Common myeloid progenitor, CD34-positive (primary cell): ENCODE measurements at regions not wholly inside any gene's neighbourhood (a gene's known extent, or its start where the extent isn't known, plus 50 kb on each side); places are given as distances from the start of the nearest gene placed in this dataset.

Source experiments
- CTCF ChIA-PET: fragments of 350-600 bp; sonication (Branson Sonifier 250); formaldehyde crosslinking; loops from one replicate; lab custom pipeline; 2021; ENCODE audit warnings: antibody characterized with exemption; lab: Charles Lee
- POLR2A ChIA-PET: fragments of 350-600 bp; sonication (Branson Sonifier 250); formaldehyde crosslinking; loops from one replicate; lab custom pipeline; 2021; ENCODE audit warnings: antibody characterized with exemption; lab: Charles Lee
- DNase-seq, 3 donors: peaks; one replicate each; pipeline versions ENCODE4 v3.0.0 to v3.0.0-alpha.2; 2013
- H3K27ac ChIP-seq, 2 experiments: 1 replicate in 1 of 2; 2 replicates in 1 of 2; pipeline ENCODE4 v1.7.0; 2013; ENCODE audit warnings: inconsistent platforms in 2 of 2, low read length in 2 of 2, mild to moderate bottlenecking in 2 of 2, low read depth in 1 of 2, moderate library complexity in 1 of 2; ENCODE audit not compliant: severe bottlenecking in 2 of 2, insufficient read depth in 1 of 2, poor library complexity in 1 of 2
- H3K27me3 ChIP-seq, 5 experiments: replicated peaks in 2 of 5; 1 replicate in 3 of 5; 2 replicates in 2 of 5; pipeline versions ENCODE4 v1.6.1 to v1.7.0; 2013; ENCODE audit warnings: low read length in 4 of 5, mild to moderate bottlenecking in 2 of 5, moderate library complexity in 2 of 5, inconsistent platforms in 1 of 5; ENCODE audit not compliant: insufficient read depth in 5 of 5, control insufficient read depth in 4 of 5
- H3K36me3 ChIP-seq, 4 experiments: 1 replicate in 2 of 4; 2 replicates in 2 of 4; pipeline versions ENCODE4 v1.6.1 to v1.7.0; 2013; ENCODE audit warnings: low read length in 3 of 4, control low read depth in 1 of 4, mild to moderate bottlenecking in 1 of 4; ENCODE audit not compliant: control insufficient read depth in 4 of 4, insufficient read depth in 4 of 4
- H3K4me1 ChIP-seq, 4 experiments: 1 replicate in 3 of 4; 2 replicates in 1 of 4; pipeline versions ENCODE4 v1.6.1 to v1.7.1; 2013; ENCODE audit warnings: low read length in 3 of 4, mild to moderate bottlenecking in 3 of 4, control low read depth in 1 of 4, inconsistent platforms in 1 of 4, moderate library complexity in 1 of 4; ENCODE audit not compliant: control insufficient read depth in 4 of 4, insufficient read depth in 4 of 4; ENCODE audit errors: control extremely low read depth in 1 of 4
- H3K4me3 ChIP-seq, 7 experiments: 1 replicate in 4 of 7; 2 replicates in 3 of 7; pipeline versions ENCODE4 v1.5.1 to v1.7.0; 2013; ENCODE audit warnings: mild to moderate bottlenecking in 7 of 7, low read length in 6 of 7, moderate library complexity in 6 of 7, inconsistent platforms in 2 of 7, low read depth in 2 of 7, control low read depth in 1 of 7; ENCODE audit not compliant: insufficient read depth in 4 of 7, control insufficient read depth in 1 of 7; ENCODE audit errors: extremely low read depth in 1 of 7
- H3K9me3 ChIP-seq, 5 experiments: 1 replicate in 4 of 5; 2 replicates in 1 of 5; pipeline versions ENCODE4 v1.6.1 to v1.7.1; 2013; ENCODE audit warnings: low read length in 4 of 5, mild to moderate bottlenecking in 2 of 5, inconsistent platforms in 1 of 5, low read depth in 1 of 5, moderate library complexity in 1 of 5; ENCODE audit not compliant: control insufficient read depth in 4 of 5, insufficient read depth in 2 of 5; ENCODE audit errors: control extremely low read depth in 1 of 5
- WGBS: methylation state at CpG from one replicate; pipeline ENCODE4 v1.1.5; 2013; ENCODE audit not compliant: insufficient coverage; 5-methylcytosine and 5-hydroxymethylcytosine counted together

DNA sequence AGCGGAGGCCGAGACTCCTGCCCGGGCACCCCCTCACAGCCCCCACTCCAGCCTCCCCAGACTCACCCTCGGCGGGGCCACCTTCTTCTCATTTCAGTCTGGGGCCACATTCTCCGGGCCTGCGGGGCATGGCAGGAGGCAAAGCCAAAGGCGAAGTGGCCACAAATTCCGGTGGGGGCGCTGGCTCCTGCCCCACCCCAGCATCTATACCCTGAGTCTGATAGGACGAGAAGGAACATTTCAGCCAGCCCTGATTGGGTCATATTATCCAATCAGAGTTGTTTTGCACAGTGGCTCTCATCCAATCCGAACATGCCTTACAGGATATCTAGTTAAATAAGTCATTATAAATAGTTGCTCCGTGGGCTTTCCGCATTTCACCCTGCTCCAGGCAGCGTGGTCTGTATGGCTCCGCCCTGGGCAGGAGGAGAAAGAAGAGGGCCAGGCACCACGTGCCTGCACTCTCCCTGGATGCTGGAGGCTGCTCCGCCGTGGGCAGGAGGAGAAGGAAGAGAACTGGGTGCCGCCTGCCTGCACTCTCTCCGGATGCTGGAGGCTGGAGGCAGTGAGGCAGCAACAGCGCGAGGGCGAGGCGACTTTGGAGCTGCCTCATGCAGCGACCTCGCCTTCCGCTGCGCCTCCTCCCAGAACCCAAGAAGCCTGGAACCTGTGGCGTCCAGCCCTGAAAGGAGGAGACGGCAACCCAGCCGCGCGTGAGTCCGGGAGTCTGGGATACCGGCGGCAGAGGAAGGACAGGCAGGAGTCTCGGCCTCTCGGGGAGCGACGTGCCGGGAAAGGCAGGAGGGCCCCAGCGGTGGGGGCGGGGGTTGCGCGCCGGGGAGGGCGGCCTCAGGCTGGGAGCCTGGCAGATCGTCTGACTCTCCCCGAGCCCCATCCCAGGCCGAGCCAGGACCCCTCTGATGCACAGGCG is 162.9 kb downstream of the ZNF33B start:
- peaks cover 0 to 3% (median 0%) of the 10 kb centered on the region in 4 experiments for H3K4me1 ChIP-seq
- H3K4me3 ChIP-seq, result peak overlapping the region in 1 of 7 experiments; percentile 16
- H3K9me3 ChIP-seq, result peaks cover 0 to 5% (median 3%) of the 10 kb centered on the region in 5 experiments
- ChIA-PET CTCF (no interaction called here), POLR2A (no interaction called here)
- WGBS, result 28% methylated on average over 47 of the region's 52 CpGs
- H3K27me3 ChIP-seq, result peaks cover 3 to 45% (median 5%) of the 10 kb centered on the region in 5 experiments
- no peak overlapping the region for H3K27ac ChIP-seq
- no peaks in the 10 kb centered on the region for H3K36me3 ChIP-seq
- no peak for DNase-seq

DNA sequence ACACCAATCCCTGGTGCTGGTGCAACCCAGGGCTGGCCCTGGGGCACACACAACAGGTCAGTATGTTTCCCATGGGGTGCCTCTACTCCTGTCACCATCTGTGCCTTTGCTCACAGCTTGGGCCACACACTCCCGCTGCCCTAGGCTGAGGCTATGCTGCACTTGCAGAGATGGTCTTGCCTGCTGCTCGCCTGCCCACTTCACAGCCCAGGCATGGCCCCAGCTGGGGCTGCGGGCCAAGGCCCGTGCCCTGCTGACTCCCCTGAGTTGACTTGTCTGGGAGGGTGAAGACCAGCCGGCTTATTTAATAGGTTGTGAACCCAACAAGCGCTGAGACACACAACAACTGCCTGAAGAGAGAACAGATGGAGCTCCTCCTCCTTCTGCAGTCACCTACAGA is 184.1 kb downstream of the ZNF33B start:
- ChIA-PET CTCF (no interaction called here), POLR2A (no interaction called here)
- 77% methylated on average over 3 of the region's 6 CpGs for WGBS
- Histone ChIP-seq H3K4me3 (no peak overlapping the region), H3K27ac (no peak overlapping the region), H3K36me3 (no peaks in the 10 kb centered on the region), H3K27me3 (no peaks in the 10 kb centered on the region), H3K9me3 (peaks cover 0 to 2% (median 0%) of the 10 kb centered on the region in 5 experiments), H3K4me1 (no peaks in the 10 kb centered on the region)
- DNase-seq, result no peak

DNA sequence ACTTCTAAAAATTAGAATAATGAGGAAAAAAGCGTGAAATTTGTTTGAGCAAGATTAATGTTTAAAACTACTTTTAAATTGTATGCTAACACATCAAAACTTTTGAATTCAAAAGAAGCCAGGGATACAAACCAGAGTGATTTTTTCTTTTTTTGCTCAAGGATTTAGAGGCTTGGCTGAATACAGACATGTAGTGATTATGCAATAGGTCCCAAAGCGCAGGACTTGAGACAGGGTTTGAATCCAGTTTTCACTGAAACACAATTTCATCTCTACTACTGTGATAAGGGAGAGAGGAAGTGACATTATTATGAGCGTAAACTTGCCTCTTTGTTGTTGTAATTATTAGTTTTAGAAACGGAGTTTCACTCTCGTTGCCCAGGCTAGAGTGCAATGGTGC is 207.3 kb downstream of the ZNF33B start:
- POLR2A ChIA-PET, result no interaction called here
- CTCF ChIA-PET, result no interaction called here
- no peak for DNase-seq
- Histone ChIP-seq H3K4me1 (no peaks in the 10 kb centered on the region), H3K9me3 (no peaks in the 10 kb centered on the region), H3K36me3 (no peaks in the 10 kb centered on the region), H3K27me3 (peaks cover 0 to 6% (median 0%) of the 10 kb centered on the region in 5 experiments), H3K4me3 (no peak overlapping the region), H3K27ac (no peak overlapping the region)
- WGBS, result 77% methylated on average over 3 of the region's 5 CpGs

DNA sequence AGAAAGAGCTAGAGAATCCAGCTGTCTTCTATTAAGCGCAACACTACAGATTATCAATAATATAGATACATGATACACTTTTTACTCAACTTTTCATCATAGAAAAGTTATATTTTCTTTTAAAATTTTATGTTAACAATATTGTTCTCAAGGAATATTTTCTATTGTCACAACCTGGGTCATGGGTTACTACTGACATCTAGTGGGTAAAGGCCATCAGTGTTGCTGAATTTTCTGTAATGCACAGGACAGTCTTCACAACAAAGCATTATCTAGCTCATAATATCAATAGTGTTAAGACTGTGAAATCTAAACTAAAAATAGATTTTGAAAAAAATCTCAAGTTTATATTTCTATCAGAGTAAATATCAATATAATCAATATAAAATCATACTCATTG is 209.8 kb downstream of the ZNF33B start:
- Histone ChIP-seq H3K4me3 (no peak overlapping the region), H3K36me3 (no peaks in the 10 kb centered on the region), H3K27me3 (peaks cover 0 to 6% (median 0%) of the 10 kb centered on the region in 5 experiments), H3K4me1 (no peaks in the 10 kb centered on the region), H3K27ac (no peak overlapping the region), H3K9me3 (no peaks in the 10 kb centered on the region)
- ChIA-PET POLR2A (no interaction called here), CTCF (interaction anchor here (0.9 to 1.0 kb wide), 2 partner anchors 17 to 20 kb away, joined by 3 to 4 read pairs; no protein-coding TSS in a partner anchor)
- peak; percentile 6 to 31 (median 9) for DNase-seq
- WGBS, result no CpG with 5 or more reads among the region's 1 CpG

GRCh38 chr10:42422911-42423310 is 215.5 kb downstream of the ZNF33B start:
- ChIA-PET POLR2A (no interaction called here), CTCF (interaction anchor here (1.4 kb wide), 1 partner anchor 9 kb away, joined by 4 read pairs; no protein-coding TSS in a partner anchor)
- H3K36me3 ChIP-seq, result no peaks in the 10 kb centered on the region
- no peaks in the 10 kb centered on the region for H3K4me1 ChIP-seq
- no peak for DNase-seq
- H3K27ac ChIP-seq, result no peak overlapping the region
- WGBS, result 99% methylated on average over 5 of the region's 5 CpGs
- no peaks in the 10 kb centered on the region for H3K9me3 ChIP-seq
- peaks cover 0 to 3% (median 0%) of the 10 kb centered on the region in 5 experiments for H3K27me3 ChIP-seq
- H3K4me3 ChIP-seq, result no peak overlapping the region

- ChIA-PET CTCF (no interaction called here), POLR2A (no interaction called here)
- no peaks in the 10 kb centered on the region for H3K4me1 ChIP-seq
- H3K27me3 ChIP-seq, result peaks cover 0 to 1% (median 0%) of the 10 kb centered on the region in 5 experiments
- H3K9me3 ChIP-seq, result no peaks in the 10 kb centered on the region
- no peak overlapping the region for H3K27ac ChIP-seq
- no peak for DNase-seq
- 59% methylated on average over 2 of the region's 3 CpGs for WGBS
- H3K4me3 ChIP-seq, result no peak overlapping the region
- H3K36me3 ChIP-seq, result no peaks in the 10 kb centered on the region
Measured at GRCh38 chr10:42421812-42422211, 216.6 kb downstream of the ZNF33B start.

DNA sequence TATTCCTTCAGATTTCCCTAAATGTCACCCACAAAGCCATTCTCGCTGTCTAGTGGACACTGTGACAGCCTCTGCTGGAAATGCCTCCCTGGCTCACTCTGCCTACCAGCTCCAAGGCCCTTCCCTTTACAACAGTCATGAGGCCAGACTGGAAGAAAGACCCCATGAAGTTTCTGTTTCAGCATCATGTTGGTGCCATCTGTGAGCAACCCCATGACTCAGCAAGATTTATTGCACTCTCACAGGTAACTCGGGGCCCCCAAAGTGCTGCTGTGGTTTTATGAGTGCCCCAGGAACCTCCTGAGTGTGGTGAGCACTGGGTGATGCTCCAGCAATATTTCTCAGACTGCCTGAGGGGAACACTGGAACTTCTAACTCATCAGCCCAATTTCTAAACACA is 218.6 kb downstream of the ZNF33B start:
- CTCF ChIA-PET, result no interaction called here
- no peak overlapping the region for H3K4me3 ChIP-seq
- peak in 1 of 3 donors; percentile 4 for DNase-seq
- POLR2A ChIA-PET, result no interaction called here
- H3K9me3 ChIP-seq, result no peaks in the 10 kb centered on the region
- H3K27me3 ChIP-seq, result peaks cover 0 to 1% (median 0%) of the 10 kb centered on the region in 5 experiments
- H3K27ac ChIP-seq, result no peak overlapping the region
- H3K36me3 ChIP-seq, result no peaks in the 10 kb centered on the region
- 75% methylated on average over 1 of the region's 2 CpGs for WGBS
- no peaks in the 10 kb centered on the region for H3K4me1 ChIP-seq
